Thyroid gland (tissue), 4 donors: ENCODE measurements at regions not wholly inside any gene's neighbourhood (a gene's known extent, or its start where the extent isn't known, plus 50 kb on each side); places are given as distances from the start of the nearest gene placed in this dataset.

ENCODE experiments used
- POLR2A ChIP-seq, 2 donors: fragments of 450-650 bp; IDR thresholded peaks; one replicate each; pipeline ENCODE4 v1.6.1; 2017; ENCODE audit warnings: antibody characterized with exemption in 2 of 2, mild to moderate bottlenecking in 2 of 2, moderate library complexity in 1 of 2
- TF ChIP-seq, protein P1 (sequence below), 6 experiments: fragments of 200-600 bp in 3 of 6; fragments of 450-650 bp in 3 of 6; sonication (generic) in 3 of 6; IDR thresholded peaks; one replicate each; pipeline ENCODE4 v1.5.1; 2016 to 2019; ENCODE audit warnings: antibody characterized with exemption in 6 of 6, mild to moderate bottlenecking in 2 of 6, inconsistent platforms in 1 of 6, moderate library complexity in 1 of 6

GRCh38 chr3:148044151-148044550, 635.0 kb downstream of the ZIC1 start:
- TF ChIP-seq, protein P1, sequence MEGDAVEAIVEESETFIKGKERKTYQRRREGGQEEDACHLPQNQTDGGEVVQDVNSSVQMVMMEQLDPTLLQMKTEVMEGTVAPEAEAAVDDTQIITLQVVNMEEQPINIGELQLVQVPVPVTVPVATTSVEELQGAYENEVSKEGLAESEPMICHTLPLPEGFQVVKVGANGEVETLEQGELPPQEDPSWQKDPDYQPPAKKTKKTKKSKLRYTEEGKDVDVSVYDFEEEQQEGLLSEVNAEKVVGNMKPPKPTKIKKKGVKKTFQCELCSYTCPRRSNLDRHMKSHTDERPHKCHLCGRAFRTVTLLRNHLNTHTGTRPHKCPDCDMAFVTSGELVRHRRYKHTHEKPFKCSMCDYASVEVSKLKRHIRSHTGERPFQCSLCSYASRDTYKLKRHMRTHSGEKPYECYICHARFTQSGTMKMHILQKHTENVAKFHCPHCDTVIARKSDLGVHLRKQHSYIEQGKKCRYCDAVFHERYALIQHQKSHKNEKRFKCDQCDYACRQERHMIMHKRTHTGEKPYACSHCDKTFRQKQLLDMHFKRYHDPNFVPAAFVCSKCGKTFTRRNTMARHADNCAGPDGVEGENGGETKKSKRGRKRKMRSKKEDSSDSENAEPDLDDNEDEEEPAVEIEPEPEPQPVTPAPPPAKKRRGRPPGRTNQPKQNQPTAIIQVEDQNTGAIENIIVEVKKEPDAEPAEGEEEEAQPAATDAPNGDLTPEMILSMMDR (IDR thresholded peaks at IDR 0.05), result no peak
- TF ChIP-seq POLR2A (IDR thresholded peaks at IDR 0.05), result no peak
